ENCODE measurements at regions not wholly inside any gene's neighbourhood (a gene's known extent, or its start where the extent isn't known, plus 50 kb on each side); places are given as distances from the start of the nearest gene placed in this dataset.

- Histone ChIP-seq H3K36me3 (no peaks in the 10 kb centered on the region), H3K4me3 (no peak overlapping the region), H3K27ac (no peak overlapping the region), H3K27me3 (replicated peaks; ENCODE audit: insufficient read depth) (no peaks in the 10 kb centered on the region), H3K4me1 (replicated peaks) (no peaks in the 10 kb centered on the region), H3K9me3 (no peaks in the 10 kb centered on the region)
- 78% methylated on average over 1 of the region's 1 CpG for WGBS
- no peak for DNase-seq (ENCODE audit: low spot score)
- intact Hi-C loops (cut with DNase I): no loop called here
- TF ChIP-seq, protein P1, sequence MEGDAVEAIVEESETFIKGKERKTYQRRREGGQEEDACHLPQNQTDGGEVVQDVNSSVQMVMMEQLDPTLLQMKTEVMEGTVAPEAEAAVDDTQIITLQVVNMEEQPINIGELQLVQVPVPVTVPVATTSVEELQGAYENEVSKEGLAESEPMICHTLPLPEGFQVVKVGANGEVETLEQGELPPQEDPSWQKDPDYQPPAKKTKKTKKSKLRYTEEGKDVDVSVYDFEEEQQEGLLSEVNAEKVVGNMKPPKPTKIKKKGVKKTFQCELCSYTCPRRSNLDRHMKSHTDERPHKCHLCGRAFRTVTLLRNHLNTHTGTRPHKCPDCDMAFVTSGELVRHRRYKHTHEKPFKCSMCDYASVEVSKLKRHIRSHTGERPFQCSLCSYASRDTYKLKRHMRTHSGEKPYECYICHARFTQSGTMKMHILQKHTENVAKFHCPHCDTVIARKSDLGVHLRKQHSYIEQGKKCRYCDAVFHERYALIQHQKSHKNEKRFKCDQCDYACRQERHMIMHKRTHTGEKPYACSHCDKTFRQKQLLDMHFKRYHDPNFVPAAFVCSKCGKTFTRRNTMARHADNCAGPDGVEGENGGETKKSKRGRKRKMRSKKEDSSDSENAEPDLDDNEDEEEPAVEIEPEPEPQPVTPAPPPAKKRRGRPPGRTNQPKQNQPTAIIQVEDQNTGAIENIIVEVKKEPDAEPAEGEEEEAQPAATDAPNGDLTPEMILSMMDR (IDR thresholded peaks at IDR 0.05): no peak
- no peak for TF ChIP-seq POLR2AphosphoS5 (IDR thresholded peaks at IDR 0.05)
- no peak for TF ChIP-seq POLR2A (IDR thresholded peaks at IDR 0.05)
Observed at GRCh38 chr20:55746723-55747122, 258.6 kb downstream of the CBLN4 start.

DNA sequence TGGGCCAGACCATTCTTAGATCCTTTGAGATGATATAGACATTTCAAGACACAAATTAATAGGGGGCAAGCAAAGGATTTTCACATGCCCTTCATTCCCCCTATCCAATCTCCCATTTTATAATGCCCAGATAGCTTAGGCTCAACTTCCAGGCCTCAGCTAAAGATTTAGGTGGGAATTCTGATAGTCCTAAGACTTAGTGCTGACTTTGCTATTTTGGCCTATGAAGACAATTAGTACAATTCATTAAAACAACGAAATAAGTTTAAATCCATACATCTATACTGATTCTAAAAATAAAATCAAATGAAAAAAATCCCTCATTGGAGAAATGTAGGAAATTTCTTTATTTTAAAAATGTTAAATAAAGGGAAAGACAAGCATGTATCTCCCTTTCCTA lies 259.5 kb downstream of the CBLN4 start:
- Histone ChIP-seq H3K27ac (no peak overlapping the region), H3K4me1 (replicated peaks) (no peaks in the 10 kb centered on the region), H3K4me3 (no peak overlapping the region), H3K9me3 (no peaks in the 10 kb centered on the region), H3K36me3 (no peaks in the 10 kb centered on the region), H3K27me3 (replicated peaks; ENCODE audit: insufficient read depth) (no peaks in the 10 kb centered on the region)
- intact Hi-C loops (cut with DNase I): no loop called here
- TF ChIP-seq, protein P1 (IDR thresholded peaks at IDR 0.05): no peak
- TF ChIP-seq POLR2AphosphoS5 (IDR thresholded peaks at IDR 0.05) (no peak), POLR2A (IDR thresholded peaks at IDR 0.05) (no peak)
- no peak for DNase-seq (ENCODE audit: low spot score)
- 79% methylated on average over 1 of the region's 1 CpG for WGBS

- WGBS: 81% methylated on average over 10 of the region's 10 CpGs
- H3K9me3 ChIP-seq: no peaks in the 10 kb centered on the region
- no peaks in the 10 kb centered on the region for H3K36me3 ChIP-seq
- H3K27me3 ChIP-seq (replicated peaks; ENCODE audit: insufficient read depth): no peaks in the 10 kb centered on the region
- H3K4me3 ChIP-seq: no peak overlapping the region
- DNase-seq (ENCODE audit: low spot score): no peak
- no peaks in the 10 kb centered on the region for H3K4me1 ChIP-seq (replicated peaks)
- intact Hi-C loops (cut with DNase I): no loop called here
- TF ChIP-seq POLR2AphosphoS5 (IDR thresholded peaks at IDR 0.05) (no peak), POLR2A (IDR thresholded peaks at IDR 0.05) (no peak)
- TF ChIP-seq, protein P1 (IDR thresholded peaks at IDR 0.05): no peak
- no peak overlapping the region for H3K27ac ChIP-seq
Observed at GRCh38 chr20:55744896-55745295, 260.4 kb downstream of the CBLN4 start.

DNA sequence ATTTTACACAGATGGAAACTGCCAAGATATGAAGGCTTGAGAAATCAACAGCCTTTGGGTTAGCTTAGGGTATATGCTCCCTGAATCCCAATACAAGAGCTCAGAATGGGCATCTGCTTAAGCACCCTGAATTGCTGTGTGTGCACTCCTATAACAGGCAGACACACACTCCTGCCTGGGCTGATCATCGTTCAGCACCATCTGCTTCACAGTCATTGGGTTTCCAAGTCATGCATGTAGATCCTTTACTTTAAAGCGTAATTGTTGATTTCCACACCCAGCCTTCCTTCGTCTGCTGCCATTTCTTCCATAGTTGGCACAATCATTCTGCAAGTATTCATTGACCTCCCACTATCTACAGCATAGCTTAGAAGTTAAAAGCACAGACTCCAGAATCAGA lies 263.5 kb downstream of the CBLN4 start:
- Histone ChIP-seq H3K9me3 (no peaks in the 10 kb centered on the region), H3K4me3 (no peak overlapping the region), H3K27ac (no peak overlapping the region), H3K4me1 (replicated peaks) (no peaks in the 10 kb centered on the region), H3K36me3 (no peaks in the 10 kb centered on the region), H3K27me3 (replicated peaks; ENCODE audit: insufficient read depth) (no peaks in the 10 kb centered on the region)
- WGBS: 90% methylated on average over 3 of the region's 3 CpGs
- DNase-seq (ENCODE audit: low spot score): no peak
- intact Hi-C loops (cut with DNase I): no loop called here
- TF ChIP-seq POLR2A (IDR thresholded peaks at IDR 0.05) (no peak), POLR2AphosphoS5 (IDR thresholded peaks at IDR 0.05) (no peak)
- TF ChIP-seq, protein P1 (IDR thresholded peaks at IDR 0.05): no peak

- TF ChIP-seq, protein P1 (IDR thresholded peaks at IDR 0.05): no peak
- TF ChIP-seq POLR2AphosphoS5 (IDR thresholded peaks at IDR 0.05): no peak
- no peaks in the 10 kb centered on the region for H3K36me3 ChIP-seq
- DNase-seq (ENCODE audit: low spot score): no peak
- H3K4me3 ChIP-seq: no peak overlapping the region
- 74% methylated on average over 8 of the region's 8 CpGs for WGBS
- H3K27ac ChIP-seq: no peak overlapping the region
- H3K4me1 ChIP-seq (replicated peaks): no peaks in the 10 kb centered on the region
- intact Hi-C loops (cut with DNase I): no loop called here
- no peaks in the 10 kb centered on the region for H3K9me3 ChIP-seq
- no peaks in the 10 kb centered on the region for H3K27me3 ChIP-seq (replicated peaks; ENCODE audit: insufficient read depth)
Observed at GRCh38 chr20:55740076-55740475, 265.2 kb downstream of the CBLN4 start.

All from prostate gland (tissue), 2 donors.